GM23338 (cell line): ENCODE measurements at regions not wholly inside any gene's neighbourhood (a gene's known extent, or its start where the extent isn't known, plus 50 kb on each side); places are given as distances from the start of the nearest gene placed in this dataset.

ENCODE experiments used
- ATAC-seq: fragments of 200-7000 bp; cut with Tn5 transposase; 3 replicates; pipeline ENCODE4 v1.9.1; 2020
- DNase-seq: peaks from one replicate; pipeline ENCODE4 v3.0.0-alpha.2; 2015; ENCODE audit warnings: low spot score
- H2AFZ ChIP-seq: fragments of 200-600 bp; sonication (generic); 2 replicates; pipeline ENCODE4 v1.8.0; 2016; ENCODE audit warnings: antibody characterized with exemption, mild to moderate bottlenecking, moderate library complexity
- H3F3A ChIP-seq: fragments of 200-600 bp; sonication (generic); replicated peaks from 2 replicates; pipeline ENCODE4 v1.8.0; 2017; ENCODE audit warnings: antibody characterized with exemption, mixed run types, low read depth
- H3K27ac ChIP-seq: fragments of 200-600 bp; sonication (generic); 2 replicates; pipeline ENCODE4 v1.6.1; 2016; ENCODE audit warnings: low read depth
- H3K27me3 ChIP-seq: fragments of 200-600 bp; sonication (generic); 2 replicates; pipeline ENCODE4 v1.8.0; 2016; ENCODE audit warnings: mild to moderate bottlenecking, mixed run types, moderate library complexity; ENCODE audit not compliant: insufficient read depth
- H3K36me3 ChIP-seq: fragments of 200-600 bp; sonication (generic); 2 replicates; pipeline ENCODE4 v1.8.0; 2016; ENCODE audit warnings: mild to moderate bottlenecking; ENCODE audit not compliant: insufficient read depth
- H3K4me1 ChIP-seq: fragments of 200-600 bp; sonication (generic); 2 replicates; pipeline ENCODE4 v1.8.0; 2016; ENCODE audit warnings: mild to moderate bottlenecking, moderate library complexity; ENCODE audit not compliant: insufficient read depth
- H3K4me2 ChIP-seq: fragments of 200-600 bp; sonication (generic); 2 replicates; pipeline ENCODE4 v1.7.1; 2017; ENCODE audit warnings: mixed run types
- H3K4me3 ChIP-seq: fragments of 200-600 bp; sonication (generic); 2 replicates; pipeline ENCODE4 v1.6.1; 2016; ENCODE audit warnings: mixed run types
- H3K79me2 ChIP-seq: fragments of 200-600 bp; sonication (generic); replicated peaks from 2 replicates; pipeline ENCODE4 v1.8.0; 2017; ENCODE audit warnings: mild to moderate bottlenecking; ENCODE audit not compliant: insufficient read depth
- H3K9me2 ChIP-seq: fragments of 200-600 bp; sonication (generic); 2 replicates; pipeline ENCODE4 v1.8.0; 2017; ENCODE audit not compliant: insufficient read depth
- H4K20me1 ChIP-seq: fragments of 200-600 bp; sonication (generic); replicated peaks from 2 replicates; pipeline ENCODE4 v1.8.0; 2017; ENCODE audit warnings: mild to moderate bottlenecking; ENCODE audit not compliant: insufficient read depth
- H3K27ac Mint-ChIP-seq: 2 replicates; pipeline ENCODE4 v1.8.0; 2020; ENCODE audit warnings: inconsistent platforms, mild to moderate bottlenecking, moderate library complexity, mixed read lengths
- H3K27me3 Mint-ChIP-seq: 3 replicates; pipeline ENCODE4 v1.8.0; 2022; ENCODE audit warnings: low read depth, mild to moderate bottlenecking, moderate library complexity, mixed read lengths, inconsistent platforms; ENCODE audit not compliant: insufficient read depth, poor library complexity
- H3K36me3 Mint-ChIP-seq: 3 replicates; pipeline ENCODE4 v1.8.0; 2021; ENCODE audit warnings: low read depth, mild to moderate bottlenecking, inconsistent platforms, moderate library complexity, mixed read lengths
- H3K4me1 Mint-ChIP-seq: 3 replicates; pipeline ENCODE4 v1.8.0; 2020; ENCODE audit warnings: mild to moderate bottlenecking, inconsistent platforms, mixed read lengths
- H3K4me3 Mint-ChIP-seq: 3 replicates; pipeline ENCODE4 v1.8.0; 2021; ENCODE audit warnings: moderate library complexity, mild to moderate bottlenecking, inconsistent platforms, mixed read lengths
- H3K9me3 Mint-ChIP-seq: 3 replicates; pipeline ENCODE4 v1.8.0; 2020; ENCODE audit warnings: moderate library complexity, mild to moderate bottlenecking, inconsistent platforms, mixed read lengths
- CREB1 ChIP-seq: fragments of 250-450 bp; sonication (Bioruptor Pico); IDR thresholded peaks from 2 replicates; pipeline ENCODE4 v1.5.0; 2020; ENCODE audit warnings: low read depth, mild to moderate bottlenecking, moderate library complexity
- CTCF ChIP-seq, 2 experiments: fragments of 200-600 bp in 1 of 2; sonication (generic) in 1 of 2; conservative IDR thresholded peaks; 2 replicates each; pipeline versions ENCODE4 v1.5.1 to v1.6.1; 2016 to 2017; ENCODE audit warnings: antibody characterized with exemption in 2 of 2, low read depth in 2 of 2, mild to moderate bottlenecking in 2 of 2, moderate library complexity in 1 of 2
- ETS1 ChIP-seq: IDR thresholded peaks from 2 replicates; pipeline ENCODE4 v1.6.1; 2016; ENCODE audit warnings: antibody characterized with exemption
- EZH2 ChIP-seq: fragments of 200-600 bp; sonication (generic); IDR thresholded peaks from one replicate; pipeline ENCODE4 v1.8.0; 2017; ENCODE audit warnings: antibody characterized with exemption, mild to moderate bottlenecking, low read depth; ENCODE audit not compliant: unreplicated experiment
- EZH2phosphoT487 ChIP-seq: fragments of 200-600 bp; sonication (generic); IDR thresholded peaks from one replicate; pipeline ENCODE4 v1.8.1; 2018; ENCODE audit warnings: antibody characterized with exemption; ENCODE audit not compliant: unreplicated experiment
- JUNB ChIP-seq: IDR thresholded peaks from one replicate; pipeline ENCODE4 v1.6.1; 2016; ENCODE audit warnings: antibody characterized with exemption; ENCODE audit not compliant: unreplicated experiment
- NANOG ChIP-seq: IDR thresholded peaks from 2 replicates; pipeline ENCODE4 v1.6.1; 2016; ENCODE audit warnings: antibody characterized with exemption, borderline replicate concordance
- POLR2AphosphoS5 ChIP-seq: IDR thresholded peaks from 2 replicates; pipeline ENCODE4 v1.6.1; 2016; ENCODE audit warnings: antibody characterized with exemption, low read depth
- REST ChIP-seq: IDR thresholded peaks from one replicate; pipeline ENCODE4 v1.6.1; 2018; ENCODE audit warnings: antibody characterized with exemption; ENCODE audit not compliant: unreplicated experiment
- STAT1 ChIP-seq: IDR thresholded peaks from one replicate; pipeline ENCODE4 v1.6.1; 2016; ENCODE audit warnings: antibody characterized with exemption; ENCODE audit not compliant: unreplicated experiment
- ZNF114 ChIP-seq: fragments of 250-450 bp; sonication (Bioruptor Pico); IDR thresholded peaks from 2 replicates; pipeline ENCODE4 v1.5.0; 2020; ENCODE audit warnings: mild to moderate bottlenecking, moderate library complexity
- ZNF331 ChIP-seq: fragments of 250-450 bp; sonication (Bioruptor Pico); IDR thresholded peaks from 2 replicates; pipeline ENCODE4 v1.5.0; 2020; ENCODE audit warnings: low read depth, mild to moderate bottlenecking, moderate library complexity
- ZNF462 ChIP-seq: fragments of 250-450 bp; sonication (Bioruptor Pico); IDR thresholded peaks from 2 replicates; pipeline ENCODE4 v1.5.0; 2020; ENCODE audit warnings: mild to moderate bottlenecking, moderate library complexity

DNA sequence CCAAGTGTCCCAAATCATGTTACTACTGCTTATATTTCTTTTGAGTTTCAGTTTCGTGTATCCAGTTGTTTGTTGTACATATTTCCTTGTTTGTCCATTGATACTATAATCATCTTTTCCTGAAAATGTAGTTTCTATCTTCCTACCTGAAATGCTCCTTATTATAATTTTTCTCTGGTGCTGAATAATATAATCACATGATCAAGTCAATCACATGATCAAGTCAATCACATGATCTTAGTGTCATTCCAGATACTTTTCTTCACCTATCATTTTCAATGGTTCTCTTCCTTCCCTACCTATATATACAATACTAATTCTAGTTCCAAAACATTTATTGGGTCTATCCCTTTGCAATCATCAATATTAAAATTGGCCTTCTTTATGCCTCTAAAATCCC, 2058.8 kb downstream of the PCDH7 start:
- no peak overlapping the region for H3K27ac ChIP-seq
- no peaks in the 10 kb centered on the region for H3K4me1 ChIP-seq
- ATAC-seq, result no peak
- peaks cover 3% of the 10 kb centered on the region; the same call in 2 of the 3 replicates for H3K9me3 Mint-ChIP-seq
- H4K20me1 ChIP-seq, result no peaks in the 10 kb centered on the region
- H3K4me1 Mint-ChIP-seq, result no peaks in the 10 kb centered on the region; the same call in 2 of the 3 replicates
- no peak for DNase-seq
- H3K9me2 ChIP-seq, result no peaks in the 10 kb centered on the region; the same call in 1 of the 2 replicates
- no peak overlapping the region for H3K4me2 ChIP-seq
- H3K79me2 ChIP-seq, result no peaks in the 10 kb centered on the region
- no peaks in the 10 kb centered on the region for H3K27me3 Mint-ChIP-seq
- H3K4me3 Mint-ChIP-seq, result no peak overlapping the region
- H3K27me3 ChIP-seq, result no peaks in the 10 kb centered on the region
- no peak overlapping the region for H2AFZ ChIP-seq
- no peak overlapping the region for H3K4me3 ChIP-seq
- H3K36me3 ChIP-seq, result no peaks in the 10 kb centered on the region
- H3K27ac Mint-ChIP-seq, result no peak overlapping the region
- no peak for TF ChIP-seq ETS1
- no peak for TF ChIP-seq ZNF114 (CRISPR knock-in tag)
- TF ChIP-seq EZH2, result no peak
- TF ChIP-seq REST, result no peak
- TF ChIP-seq ZNF331, result no peak
- TF ChIP-seq CREB1 (CRISPR knock-in tag), result no peak
- no peak for TF ChIP-seq CTCF (conservative IDR thresholded peaks at IDR 0.05; ENCODE audit: low read depth in 2 of 2)
- TF ChIP-seq NANOG, result no peak
- TF ChIP-seq JUNB, result no peak
- TF ChIP-seq POLR2AphosphoS5, result no peak
- TF ChIP-seq STAT1, result no peak
- no peak for TF ChIP-seq ZNF462 (CRISPR knock-in tag)
- TF ChIP-seq EZH2phosphoT487, result no peak
- H3K36me3 Mint-ChIP-seq, result peaks cover 3% of the 10 kb centered on the region; the same call in 1 of the 3 replicates
- H3F3A ChIP-seq, result no peaks in the 10 kb centered on the region
